GM13976 (cell line): ENCODE measurements at regions not wholly inside any gene's neighbourhood (a gene's known extent, or its start where the extent isn't known, plus 50 kb on each side); places are given as distances from the start of the nearest gene placed in this dataset.
"Not testable (repeated sequence)": the region's sequence is repeated elsewhere in the genome, so short reads cannot be mapped to it uniquely, and the experiment has no call there.

Source experiments
- DNase-seq: peaks from one replicate; pipeline ENCODE4 v3.0.0; 2012; ENCODE audit warnings: low spot score
- CTCF ChIP-seq: IDR thresholded peaks from 2 replicates; pipeline ENCODE4 v1.5.1; 2012; ENCODE audit warnings: borderline replicate concordance, mild to moderate bottlenecking; ENCODE audit not compliant: insufficient read depth; ENCODE audit errors: extremely low read depth, missing control alignments, control extremely low read depth
- in situ Hi-C: fragments of 300-500 bp; cut with MboI; formaldehyde crosslinking; loops from one replicate; pipeline ENCODE4 v1.12.0; 2022; ENCODE audit warnings: low sequenced_read_pairs, mixed read lengths, inconsistent platforms; ENCODE audit not compliant: unreplicated experiment

GRCh38 chr4:158033416-158034120 is 139.3 kb downstream of the GASK1B start:
- DNase-seq: no peak
- in situ Hi-C loops: no loop called here
- TF ChIP-seq CTCF: no peak

DNA sequence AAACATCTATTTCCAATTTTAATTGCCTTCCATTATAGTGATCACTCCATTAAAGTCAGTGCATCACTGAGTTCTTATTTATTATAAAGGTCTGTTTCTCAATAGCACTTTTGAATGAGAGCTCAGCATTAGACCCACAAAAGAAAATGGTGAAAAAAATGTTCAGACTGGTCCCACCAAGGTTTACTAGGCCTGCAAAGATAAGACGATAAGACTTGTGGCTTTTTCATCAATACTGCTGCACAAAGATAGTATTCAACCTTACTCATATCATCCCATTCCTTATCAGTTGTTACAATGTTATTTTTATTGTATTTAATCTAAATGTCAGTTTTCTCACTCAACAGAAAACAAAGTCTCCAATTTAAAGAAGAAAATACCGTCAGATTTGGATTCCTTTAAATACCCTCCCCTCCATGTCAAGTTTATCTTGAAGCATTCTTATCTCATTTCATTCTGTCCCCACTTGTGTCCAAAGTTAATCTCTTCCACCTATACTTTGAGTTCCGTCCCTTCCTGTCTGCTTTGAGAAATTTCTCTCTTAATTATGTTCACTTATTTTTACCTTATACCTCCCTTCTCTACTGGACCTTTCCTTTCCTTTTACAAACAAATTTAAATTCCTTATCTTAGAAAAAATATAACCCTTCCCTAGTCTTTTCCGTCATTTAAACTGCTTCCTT is 140.0 kb downstream of the GASK1B start:
- TF ChIP-seq CTCF: no peak
- DNase-seq: no peak
- in situ Hi-C loops: no loop called here

DNA sequence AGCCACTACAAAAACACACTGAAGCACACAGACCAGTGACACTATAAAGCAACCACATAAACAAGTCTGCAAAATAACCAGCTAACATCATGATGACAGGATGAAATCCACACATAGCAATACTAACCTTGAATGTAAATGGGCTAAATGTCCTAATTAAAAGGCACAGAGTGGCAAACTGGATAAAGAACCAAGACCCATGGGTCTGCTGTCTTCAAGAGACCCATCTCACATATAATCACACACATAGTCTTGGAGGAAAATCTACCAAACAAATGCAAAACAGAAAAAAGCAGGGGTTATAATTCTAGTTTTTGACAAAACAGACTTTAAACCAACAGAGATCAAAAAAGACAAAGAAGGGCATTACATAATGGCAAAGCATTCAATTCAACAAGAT is 144.4 kb downstream of the GASK1B start:
- in situ Hi-C loops, DNase-seq: not testable (repeated sequence)

- no peak for DNase-seq
Observed at GRCh38 chr4:158025131-158025530, 147.7 kb downstream of the GASK1B start.

DNA sequence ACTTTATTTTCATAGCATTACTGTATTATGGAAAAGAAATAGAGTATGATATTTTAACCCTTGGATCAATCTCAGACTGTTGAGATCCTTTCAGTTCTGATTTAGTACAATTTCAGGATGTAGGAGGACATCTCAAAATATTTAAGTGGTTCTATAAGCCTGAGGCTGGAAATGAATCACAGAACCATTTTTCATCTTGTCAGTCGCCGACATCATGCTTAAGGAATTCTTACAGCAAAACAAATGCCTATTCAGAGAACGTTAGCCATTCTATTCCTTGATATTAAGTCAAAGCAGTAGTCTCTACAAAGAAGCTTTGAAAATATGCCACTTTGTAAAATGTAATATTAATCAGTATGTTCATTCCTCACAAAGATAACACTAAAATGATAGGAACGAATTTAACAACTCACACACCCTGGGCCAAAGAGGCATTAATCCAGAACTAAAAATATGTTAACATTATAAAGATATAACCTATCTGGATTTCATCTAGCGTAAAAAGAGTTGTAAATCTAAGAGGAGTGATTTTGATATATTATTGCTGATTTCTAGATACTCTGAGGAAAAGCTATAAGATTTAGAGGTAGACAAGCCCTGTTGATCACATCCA is 152.0 kb downstream of the GASK1B start:
- DNase-seq: no peak
- in situ Hi-C loops: no loop called here
- TF ChIP-seq CTCF: no peak

More at GRCh38 chr4:158025131-158025530, 147.7 kb downstream of the GASK1B start:
- no peak for TF ChIP-seq CTCF
- in situ Hi-C loops: no loop called here

DNA sequence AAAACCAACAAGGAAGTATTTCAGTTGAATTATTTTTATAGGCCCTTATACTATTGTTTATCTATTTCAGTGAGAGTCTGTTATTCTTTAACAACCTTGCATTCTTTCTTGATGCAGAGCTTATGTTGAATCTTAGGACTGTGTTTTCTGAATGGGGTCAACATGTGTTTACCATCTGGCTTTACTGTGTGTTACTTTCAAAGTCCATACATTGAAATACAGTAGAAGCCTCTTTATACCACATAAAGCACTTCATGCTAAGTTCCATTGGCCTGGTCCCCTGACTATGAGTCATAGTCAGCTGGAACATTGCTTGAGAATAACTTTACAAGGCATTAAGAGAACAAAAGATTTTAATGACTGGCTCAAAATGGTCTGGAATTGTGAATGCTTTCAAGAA is 152.6 kb downstream of the GASK1B start:
- DNase-seq: no peak
- in situ Hi-C loops: no loop called here

More for the DNA sequence above, 152.6 kb downstream of the GASK1B start:
- no peak for TF ChIP-seq CTCF
